K562 (cell line): ENCODE measurements at regions not wholly inside any gene's neighbourhood (a gene's known extent, or its start where the extent isn't known, plus 50 kb on each side); places are given as distances from the start of the nearest gene placed in this dataset.

Experiments used
- ATAC-seq: fragments of 200-7000 bp; cut with Tn5 transposase; 3 replicates; pipeline ENCODE4 v1.9.1; 2020; ENCODE audit warnings: moderate library complexity
- BruUV-seq: library from RNA; stranded (reverse); fragments of 400-500 nt; replicated peaks from 2 replicates; lab custom pipeline; 2021; lab: Mats Ljungman, UMichigan
- CTCF ChIA-PET: fragments of 300-600 bp; formaldehyde crosslinking; extraction: SDS; loops from one replicate; lab custom pipeline; 2021; ENCODE audit warnings: low intra/inter-chr PET ratio; lab: Yijun Ruan, JAX
- POLR2A ChIA-PET: fragments of 300-600, 350-650 bp; sonication (Branson Sonifier 250); formaldehyde crosslinking; extraction: SDS; loops from one replicate; lab custom pipeline; 2021; ENCODE audit warnings: antibody characterized with exemption, inconsistent platforms; lab: Yijun Ruan, JAX
- DNase-seq, 4 experiments: peaks; one replicate each; pipeline versions ENCODE4 v3.0.0 to v3.0.0-alpha.2; 2011 to 2018; ENCODE audit warnings: low spot score in 3 of 4, mixed read lengths in 3 of 4; ENCODE audit errors: extremely low read depth in 1 of 4
- FAIRE-seq: peaks from 2 replicates; lab custom pipeline; 2011; peaks lifted over from hg19 to GRCh38; lab: Jason Lieb, UNC
- H2AFZ ChIP-seq: 2 replicates; pipeline ENCODE4 v1.6.0; 2011; ENCODE audit warnings: low read depth, low read length, control low read depth, inconsistent platforms
- H3K27ac ChIP-seq: fragments of 200-600 bp; 3 replicates; pipeline ENCODE4 v1.8.0; 2011; ENCODE audit warnings: low read depth, mild to moderate bottlenecking, control low read depth, inconsistent platforms, low read length, moderate library complexity, mixed read lengths; ENCODE audit errors: extremely low read depth
- H3K27me3 ChIP-seq, 2 experiments: fragments of 300-600 bp in 1 of 2; 2 replicates in 1 of 2; 3 replicates in 1 of 2; pipeline versions ENCODE4 v1.6.0 to v1.8.0; 2011; ENCODE audit warnings: inconsistent platforms in 2 of 2, low read length in 2 of 2, mild to moderate bottlenecking in 1 of 2, mixed read lengths in 1 of 2, moderate library complexity in 1 of 2; ENCODE audit not compliant: control insufficient read depth in 2 of 2, insufficient read depth in 2 of 2
- H3K36me3 ChIP-seq: fragments of 300-600 bp; 3 replicates; pipeline ENCODE4 v1.8.0; 2011; ENCODE audit warnings: mild to moderate bottlenecking, low read length, inconsistent platforms; ENCODE audit not compliant: control insufficient read depth, insufficient read depth
- H3K4me1 ChIP-seq, 2 experiments: fragments of 200-600 bp in 1 of 2; replicated peaks in 1 of 2; 2 replicates in 1 of 2; 3 replicates in 1 of 2; pipeline versions ENCODE4 v1.5.1 to v1.8.0; 2011; ENCODE audit warnings: inconsistent platforms in 2 of 2, low read length in 2 of 2, mild to moderate bottlenecking in 1 of 2, mixed read lengths in 1 of 2, moderate library complexity in 1 of 2; ENCODE audit not compliant: control insufficient read depth in 2 of 2, insufficient read depth in 2 of 2
- H3K4me2 ChIP-seq: 2 replicates; pipeline ENCODE4 v1.6.1; 2011; ENCODE audit warnings: low read length, control low read depth, inconsistent platforms, mixed read lengths; ENCODE audit not compliant: insufficient read depth
- H3K4me3 ChIP-seq: fragments of 200-600 bp; sonication (generic), shearing (Covaris generic); 2 replicates; pipeline ENCODE4 v1.5.1; 2016; ENCODE audit warnings: control low read depth, inconsistent platforms
- H3K79me2 ChIP-seq: fragments of 200-600 bp; 3 replicates; pipeline ENCODE4 v1.8.0; 2011; ENCODE audit warnings: low read length, inconsistent platforms; ENCODE audit not compliant: control insufficient read depth, insufficient read depth
- H3K9ac ChIP-seq, 2 experiments: 2 replicates each; pipeline versions ENCODE4 v1.6.0 to v1.6.1; 2011; ENCODE audit warnings: low read depth in 2 of 2, low read length in 2 of 2, control low read depth in 1 of 2, inconsistent platforms in 1 of 2, mild to moderate bottlenecking in 1 of 2, mixed read lengths in 1 of 2; ENCODE audit not compliant: insufficient read depth in 1 of 2
- H3K9me1 ChIP-seq: one replicate; pipeline ENCODE4 v1.6.0; 2011; ENCODE audit warnings: inconsistent platforms, mild to moderate bottlenecking, low read length, moderate library complexity; ENCODE audit not compliant: control insufficient read depth, insufficient read depth
- H3K9me3 ChIP-seq: replicated peaks from 2 replicates; pipeline ENCODE4 v1.5.1; 2011; ENCODE audit warnings: low read depth, low read length, inconsistent platforms; ENCODE audit not compliant: control insufficient read depth, insufficient read depth
- H4K20me1 ChIP-seq: replicated peaks from 2 replicates; pipeline ENCODE4 v1.6.1; 2011; ENCODE audit warnings: low read length, inconsistent platforms, mixed read lengths; ENCODE audit not compliant: control insufficient read depth, insufficient read depth
- CHD4 ChIP-seq: fragments of 200-600 bp; sonication (generic); IDR thresholded peaks from 3 replicates; pipeline ENCODE4 v1.6.1; 2012; ENCODE audit warnings: low read depth, mild to moderate bottlenecking, mixed read lengths, low read length, inconsistent platforms; ENCODE audit not compliant: insufficient read depth, insufficient replicate concordance, poor library complexity, severe bottlenecking
- ELK1 ChIP-seq: sonication (generic); formaldehyde crosslinking; IDR thresholded peaks from 2 replicates; pipeline ENCODE4 v1.8.1; 2022; ENCODE audit warnings: missing genetic modification reagents
- HDAC2 ChIP-seq: fragments of 450-650 bp; IDR thresholded peaks from 2 replicates; pipeline ENCODE4 v1.6.1; 2016; ENCODE audit warnings: mild to moderate bottlenecking
- JUN ChIP-seq, 2 experiments: sonication (generic) in 1 of 2; formaldehyde crosslinking in 1 of 2; IDR thresholded peaks; 2 replicates each; pipeline versions ENCODE4 v1.6.1 to v1.8.0; 2012 to 2022; ENCODE audit warnings: borderline replicate concordance in 2 of 2, mild to moderate bottlenecking in 2 of 2, improper control_type of control experiment in 1 of 2, low read depth in 1 of 2, low read length in 1 of 2, missing genetic modification reagents in 1 of 2
- KLF6 ChIP-seq: fragments of 250-450 bp; sonication (Bioruptor Pico); IDR thresholded peaks from 2 replicates; pipeline ENCODE4 v1.4.0; 2020; ENCODE audit warnings: mild to moderate bottlenecking, moderate library complexity, borderline replicate concordance
- OTX1 ChIP-seq: fragments of 450-650 bp; formaldehyde crosslinking; IDR thresholded peaks from 2 replicates; pipeline ENCODE4 v1.4.0; 2022; ENCODE audit warnings: mild to moderate bottlenecking
- POLR2AphosphoS5 ChIP-seq: IDR thresholded peaks from 2 replicates; pipeline ENCODE4 v1.6.1; 2011; ENCODE audit warnings: mild to moderate bottlenecking, low read depth, low read length, moderate library complexity; ENCODE audit not compliant: control insufficient read depth, insufficient read depth
- SOX6 ChIP-seq: fragments of 450-650 bp; IDR thresholded peaks from 2 replicates; pipeline ENCODE4 v1.6.1; 2014; ENCODE audit warnings: mild to moderate bottlenecking
- VEZF1 ChIP-seq: fragments of 200-800 bp; sonication (Bioruptor generic); IDR thresholded peaks from 2 replicates; pipeline ENCODE4 v1.6.1; 2017; ENCODE audit warnings: missing genetic modification characterization, missing compliant biosample characterization
- ZBTB12 ChIP-seq: fragments of 250-450 bp; sonication (Bioruptor Pico); IDR thresholded peaks from 2 replicates; pipeline ENCODE4 v1.4.0; 2020
- ZNF124 ChIP-seq: sonication (generic); formaldehyde crosslinking; IDR thresholded peaks from 2 replicates; pipeline ENCODE4 v1.8.1; 2022; ENCODE audit warnings: missing genetic modification reagents
- WGBS: fragments of 100-300 bp; shearing (Covaris generic); methylation state at CpG from one replicate; pipeline ENCODE4 v1.1.6; 2016; ENCODE audit warnings: low coverage, mixed read lengths; ENCODE audit not compliant: insufficient coverage; ENCODE audit errors: missing lambda C conversion rate; 5-methylcytosine and 5-hydroxymethylcytosine counted together
- in situ Hi-C: fragments of 300-500 bp; cut with MboI; formaldehyde crosslinking; loops from 4 replicates; pipeline ENCODE4 v1.15.0; 2018; ENCODE audit warnings: inconsistent platforms, mixed read lengths
- intact Hi-C: fragments of 100-400 bp; cut with micrococcal nuclease; formaldehyde crosslinking; loops from 2 replicates; pipeline ENCODE4 v1.14.2; 2022

- H3K4me2 ChIP-seq: no peak overlapping the region
Observed at GRCh38 chr2:37802211-37802752, 122.8 kb upstream of the RMDN2 start.

More at GRCh38 chr2:37802211-37802752, 122.8 kb upstream of the RMDN2 start:
- TF ChIP-seq SOX6 (no peak), ZNF124 (CRISPR knock-in tag) (no peak), JUN (IDR thresholded peaks at IDR 0.05; ENCODE audit: borderline replicate concordance, low read depth, low read length) (no peak), JUN (CRISPR knock-in tag; IDR thresholded peaks at IDR 0.05; ENCODE audit: borderline replicate concordance) (no peak), POLR2AphosphoS5 (no peak), ELK1 (CRISPR knock-in tag) (no peak), KLF6 (CRISPR knock-in tag) (no peak), CHD4 (no peak), HDAC2 (no peak), VEZF1 (CRISPR knock-in tag) (no peak), OTX1 (no peak), ZBTB12 (CRISPR knock-in tag) (no peak)
- DNase-seq (no peak), FAIRE-seq (no peak), ATAC-seq (no peak)
- no peaks in the 10 kb centered on the region for H3K4me1 ChIP-seq
- whole genome bisulfite sequencing: 0% methylated on average over 4 of the region's 4 CpGs
- H2AFZ ChIP-seq: no peak overlapping the region
- in situ Hi-C loops: no loop called here
- intact Hi-C loops: no loop called here
- H3K27ac ChIP-seq: no peak overlapping the region
- BruUV-seq: no TSS peak
- no peaks in the 10 kb centered on the region for H3K36me3 ChIP-seq
- no peaks in the 10 kb centered on the region; a peak in 1 of 5 replicates for H3K27me3 ChIP-seq
- H3K9me1 ChIP-seq: no peaks in the 10 kb centered on the region
- H3K9ac ChIP-seq: no peak overlapping the region
- H3K79me2 ChIP-seq: no peaks in the 10 kb centered on the region
- H4K20me1 ChIP-seq: no peaks in the 10 kb centered on the region
- no peaks in the 10 kb centered on the region for H3K9me3 ChIP-seq
- H3K4me3 ChIP-seq: no peak overlapping the region
- CTCF ChIA-PET: no interaction called here
- POLR2A ChIA-PET: no interaction called here
